Mesenchymal stem cell (in vitro differentiated cells and primary cell): ENCODE measurements at regions not wholly inside any gene's neighbourhood (a gene's known extent, or its start where the extent isn't known, plus 50 kb on each side); places are given as distances from the start of the nearest gene placed in this dataset.

Experiments
- DNase-seq: peaks from one replicate; pipeline ENCODE4 v3.0.0-alpha.2; 2013
- H2AFZ ChIP-seq: one replicate; pipeline ENCODE4 v1.6.1; 2013; ENCODE audit warnings: low read depth, mild to moderate bottlenecking, control low read depth, inconsistent platforms, low read length, moderate library complexity
- H2AK5ac ChIP-seq: 2 replicates; pipeline ENCODE4 v1.6.1; 2013; ENCODE audit warnings: low read length, moderate library complexity, mild to moderate bottlenecking, inconsistent platforms; ENCODE audit not compliant: severe bottlenecking
- H2BK120ac ChIP-seq: one replicate; pipeline ENCODE4 v1.6.1; 2013; ENCODE audit warnings: low read depth, mild to moderate bottlenecking, inconsistent platforms, low read length, moderate library complexity
- H2BK12ac ChIP-seq, 2 experiments: one replicate each; pipeline ENCODE4 v1.6.1; 2013; ENCODE audit warnings: inconsistent platforms in 2 of 2, low read length in 2 of 2, mild to moderate bottlenecking in 2 of 2, moderate library complexity in 2 of 2, control low read depth in 1 of 2
- H2BK15ac ChIP-seq: one replicate; pipeline ENCODE4 v1.6.1; 2013; ENCODE audit warnings: mild to moderate bottlenecking, low read depth, inconsistent platforms; ENCODE audit not compliant: poor library complexity, severe bottlenecking
- H2BK5ac ChIP-seq: 2 replicates; pipeline ENCODE4 v1.6.1; 2013; ENCODE audit warnings: low read depth, mild to moderate bottlenecking, low read length, control low read depth, inconsistent platforms; ENCODE audit not compliant: poor library complexity, severe bottlenecking
- H3K14ac ChIP-seq, 2 experiments: one replicate each; pipeline ENCODE4 v1.6.1; 2013; ENCODE audit warnings: inconsistent platforms in 2 of 2, low read length in 2 of 2, control low read depth in 1 of 2, mild to moderate bottlenecking in 1 of 2, moderate library complexity in 1 of 2
- H3K18ac ChIP-seq, 2 experiments: one replicate each; pipeline ENCODE4 v1.6.1; 2013; ENCODE audit warnings: inconsistent platforms in 2 of 2, low read length in 2 of 2, control low read depth in 1 of 2, low read depth in 1 of 2, mild to moderate bottlenecking in 1 of 2
- H3K23ac ChIP-seq, 2 experiments: one replicate each; pipeline ENCODE4 v1.6.1; 2013; ENCODE audit warnings: inconsistent platforms in 2 of 2, low read length in 2 of 2, mild to moderate bottlenecking in 2 of 2, moderate library complexity in 2 of 2, control low read depth in 1 of 2
- H3K27ac ChIP-seq: 2 replicates; pipeline ENCODE4 v1.5.1; 2013; ENCODE audit warnings: mild to moderate bottlenecking, moderate library complexity, low read length, control low read depth, inconsistent platforms; ENCODE audit not compliant: poor library complexity, severe bottlenecking
- H3K27me3 ChIP-seq, 2 experiments: 2 replicates each; pipeline versions ENCODE4 v1.6.1 to v1.7.0; 2013; ENCODE audit warnings: low read length in 2 of 2, mild to moderate bottlenecking in 2 of 2, moderate library complexity in 2 of 2, control low read depth in 1 of 2, inconsistent platforms in 1 of 2; ENCODE audit not compliant: control insufficient read depth in 1 of 2, insufficient read depth in 1 of 2
- H3K36me3 ChIP-seq, 2 experiments: 2 replicates each; pipeline versions ENCODE4 v1.6.1 to v1.7.0; 2013; ENCODE audit warnings: low read length in 2 of 2, control low read depth in 1 of 2, inconsistent platforms in 1 of 2, low read depth in 1 of 2, mild to moderate bottlenecking in 1 of 2; ENCODE audit not compliant: insufficient read depth in 2 of 2, control insufficient read depth in 1 of 2
- H3K4ac ChIP-seq, 2 experiments: one replicate each; pipeline ENCODE4 v1.6.1; 2013; ENCODE audit warnings: inconsistent platforms in 2 of 2, low read length in 2 of 2, mild to moderate bottlenecking in 2 of 2, moderate library complexity in 2 of 2, control low read depth in 1 of 2, low read depth in 1 of 2
- H3K4me1 ChIP-seq: 2 replicates; pipeline ENCODE4 v1.6.1; 2013; ENCODE audit warnings: low read depth, low read length, control low read depth; ENCODE audit not compliant: control insufficient read depth, insufficient read depth
- H3K4me2 ChIP-seq: 2 replicates; pipeline ENCODE4 v1.6.1; 2013; ENCODE audit warnings: low read length, mild to moderate bottlenecking, inconsistent platforms; ENCODE audit not compliant: poor library complexity, severe bottlenecking
- H3K4me3 ChIP-seq, 2 experiments: 2 replicates each; pipeline versions ENCODE4 v1.5.1 to v1.7.0; 2013; ENCODE audit warnings: low read length in 2 of 2, mild to moderate bottlenecking in 2 of 2, control low read depth in 1 of 2, low read depth in 1 of 2; ENCODE audit not compliant: insufficient read depth in 1 of 2
- H3K79me1 ChIP-seq: replicated peaks from 2 replicates; pipeline ENCODE4 v1.6.1; 2013; ENCODE audit warnings: mild to moderate bottlenecking, control low read depth, low read length, inconsistent platforms; ENCODE audit not compliant: poor library complexity, severe bottlenecking
- H3K9ac ChIP-seq: 2 replicates; pipeline ENCODE4 v1.7.0; 2013; ENCODE audit warnings: mild to moderate bottlenecking, low read length, moderate library complexity
- H3K9me3 ChIP-seq: 2 replicates; pipeline ENCODE4 v1.7.0; 2013; ENCODE audit warnings: mild to moderate bottlenecking, low read length; ENCODE audit not compliant: control insufficient read depth
- H4K8ac ChIP-seq: one replicate; pipeline ENCODE4 v1.6.1; 2013; ENCODE audit warnings: inconsistent platforms, mild to moderate bottlenecking, low read length, moderate library complexity
- H4K91ac ChIP-seq: one replicate; pipeline ENCODE4 v1.6.1; 2013; ENCODE audit warnings: mild to moderate bottlenecking, low read length, inconsistent platforms
- WGBS: methylation state at CpG from one replicate; pipeline ENCODE4 v1.1.7; 2013; ENCODE audit warnings: mixed read lengths; 5-methylcytosine and 5-hydroxymethylcytosine counted together

DNA sequence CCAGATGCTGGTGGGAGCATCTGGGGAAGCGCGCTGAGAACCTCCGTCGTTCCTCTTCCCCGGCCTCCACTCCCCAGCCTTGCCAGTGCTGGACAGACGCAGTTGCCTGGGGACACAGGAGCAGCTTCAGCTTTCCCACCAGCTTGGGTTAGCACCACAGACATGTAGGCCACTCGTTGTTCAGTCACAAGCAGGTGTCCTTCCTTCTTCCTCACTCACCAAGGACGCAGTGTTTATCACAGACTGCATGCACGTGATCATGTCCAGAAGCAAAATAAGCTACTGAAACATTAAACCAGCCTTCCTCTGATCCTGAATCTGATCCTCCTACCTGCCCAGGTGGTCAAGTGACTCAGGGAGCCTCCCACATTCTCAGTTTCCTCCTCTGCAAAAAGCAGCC is 232.9 kb downstream of the SYK start:
- Histone ChIP-seq H2BK120ac (no peak overlapping the region), H3K27ac (no peak overlapping the region), H3K4me2 (no peak overlapping the region), H2BK12ac (no peak overlapping the region), H3K9ac (no peak overlapping the region), H2BK15ac (no peak overlapping the region), H3K14ac (no peak overlapping the region), H3K27me3 (peaks cover 0 to 6% of the 10 kb centered on the region in 2 experiments), H4K91ac (peak overlapping the region; percentile 30), H2BK5ac (no peak overlapping the region), H2AK5ac (no peak overlapping the region), H2AFZ (no peak overlapping the region), H3K4ac (no peak overlapping the region), H3K36me3 (no peaks in the 10 kb centered on the region), H3K23ac (no peak overlapping the region), H3K4me3 (no peak overlapping the region), H3K18ac (no peak overlapping the region), H4K8ac (peak overlapping the region; percentile 57), H3K4me1 (peaks cover 31% of the 10 kb centered on the region), H3K79me1 (no peaks in the 10 kb centered on the region), H3K9me3 (no peaks in the 10 kb centered on the region)
- no peak for DNase-seq
- WGBS = 96% methylated on average over 9 of the region's 9 CpGs

DNA sequence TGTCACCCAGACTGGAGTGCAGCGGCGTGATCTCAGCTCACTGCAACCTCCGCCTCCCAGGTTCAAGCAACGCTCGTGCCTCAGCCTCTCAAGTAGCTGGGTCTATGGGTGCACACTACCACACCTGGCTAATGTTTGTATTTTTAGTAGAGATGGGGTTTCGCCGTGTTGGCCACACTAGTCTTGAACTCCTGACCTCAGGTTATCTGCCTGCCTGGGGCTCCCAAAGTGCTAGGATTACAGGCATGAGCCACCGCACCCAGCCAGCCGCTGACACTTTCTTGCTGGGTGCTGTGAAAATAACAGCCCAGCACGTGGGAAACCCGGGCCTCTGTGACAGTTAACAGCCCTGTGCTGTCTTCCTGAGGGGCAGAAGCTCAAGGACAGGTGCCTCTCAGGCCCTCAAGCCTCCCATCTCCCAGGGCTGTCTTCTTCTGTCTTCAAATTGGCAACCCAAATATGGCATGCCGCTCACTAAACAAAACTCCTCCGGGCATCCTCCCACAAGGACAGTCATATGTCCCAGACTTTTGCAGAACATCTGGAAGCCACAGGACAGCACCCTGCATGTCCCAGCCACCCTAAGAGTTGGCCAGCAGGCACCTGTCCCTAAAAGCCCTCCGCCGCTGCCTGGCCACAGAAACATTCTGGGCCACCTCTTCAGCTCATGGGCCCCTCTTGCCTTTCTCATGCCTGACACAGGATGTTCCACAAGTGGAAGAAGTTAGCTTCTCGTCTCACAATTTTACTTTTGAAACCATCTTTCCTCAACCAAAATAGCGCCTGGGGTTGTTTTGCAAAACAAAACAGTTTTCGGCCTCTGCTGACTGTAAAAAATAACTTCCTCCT is 233.6 kb downstream of the SYK start:
- DNase-seq = no peak
- Histone ChIP-seq H4K91ac (no peak overlapping the region), H2BK12ac (peak overlapping the region in 1 of 2 experiments; percentile 69), H3K9ac (no peak overlapping the region), H2AFZ (no peak overlapping the region), H3K14ac (no peak overlapping the region), H3K36me3 (no peaks in the 10 kb centered on the region), H2BK5ac (no peak overlapping the region), H3K4me3 (no peak overlapping the region), H3K27me3 (peaks cover 0 to 6% of the 10 kb centered on the region in 2 experiments), H3K4me1 (peaks cover 31% of the 10 kb centered on the region), H3K4ac (peak overlapping the region in 1 of 2 experiments; percentile 6), H2BK120ac (no peak overlapping the region), H2BK15ac (no peak overlapping the region), H3K79me1 (no peaks in the 10 kb centered on the region), H3K27ac (no peak overlapping the region), H3K4me2 (no peak overlapping the region), H4K8ac (peak overlapping the region; percentile 56), H3K18ac (no peak overlapping the region), H3K23ac (no peak overlapping the region), H2AK5ac (no peak overlapping the region), H3K9me3 (no peaks in the 10 kb centered on the region)
- WGBS = 95% methylated on average over 18 of the region's 18 CpGs

DNA sequence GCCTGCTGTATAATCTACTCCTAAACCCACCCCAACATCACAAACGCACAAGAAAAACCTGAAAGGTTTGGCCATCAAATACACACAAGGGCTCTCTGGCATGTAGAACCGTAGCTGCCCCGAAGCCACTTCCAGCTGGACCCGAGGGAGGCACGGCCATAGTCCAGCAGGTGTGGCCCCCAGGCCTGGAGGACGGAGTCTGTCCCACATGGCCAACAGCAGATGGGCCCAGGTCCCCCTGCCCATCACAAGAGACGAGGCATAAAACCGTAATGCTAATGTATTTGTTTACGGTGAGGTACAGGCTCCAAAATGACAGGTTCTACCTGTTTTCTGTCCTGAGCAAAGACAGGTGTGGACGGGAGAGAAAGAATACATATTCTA is 234.2 kb downstream of the SYK start:
- Histone ChIP-seq H2BK15ac (no peak overlapping the region), H3K4me3 (no peak overlapping the region), H3K14ac (no peak overlapping the region), H2BK5ac (no peak overlapping the region), H3K23ac (no peak overlapping the region), H3K4me2 (no peak overlapping the region), H4K8ac (no peak overlapping the region), H3K36me3 (no peaks in the 10 kb centered on the region), H3K27ac (no peak overlapping the region), H2BK12ac (peak overlapping the region; percentile 60 to 69), H3K27me3 (peaks cover 0 to 6% of the 10 kb centered on the region in 2 experiments), H4K91ac (peak overlapping the region; percentile 72), H3K18ac (peak overlapping the region in 1 of 2 experiments; percentile 23), H3K4me1 (peaks cover 31% of the 10 kb centered on the region), H2AFZ (no peak overlapping the region), H3K4ac (peak overlapping the region in 1 of 2 experiments; percentile 3), H2BK120ac (no peak overlapping the region), H3K79me1 (no peaks in the 10 kb centered on the region), H3K9me3 (no peaks in the 10 kb centered on the region), H2AK5ac (no peak overlapping the region), H3K9ac (no peak overlapping the region)
- 92% methylated on average over 9 of the region's 10 CpGs for WGBS
- DNase-seq = no peak

DNA sequence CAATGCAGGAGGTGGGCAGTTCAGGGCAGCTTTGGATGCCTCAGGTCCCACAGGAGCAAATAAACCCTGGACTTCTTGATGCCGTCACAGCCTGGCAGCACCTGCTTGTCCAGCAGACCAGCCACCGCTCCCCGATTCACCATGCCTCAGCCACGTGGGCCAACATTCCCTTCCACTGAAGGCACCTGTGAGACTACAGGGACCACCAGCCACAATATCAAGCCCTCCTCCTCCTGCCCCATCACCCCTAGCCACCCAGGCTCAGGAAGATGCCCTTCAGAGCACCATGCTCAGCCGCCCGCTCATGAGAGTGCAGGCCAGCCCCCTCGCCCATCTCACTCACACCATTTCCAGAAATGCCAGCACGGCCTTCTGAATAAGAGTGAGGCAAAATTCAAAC is 234.7 kb downstream of the SYK start:
- H3K27me3 ChIP-seq = peaks cover 0 to 6% of the 10 kb centered on the region in 2 experiments
- H3K4me2 ChIP-seq = no peak overlapping the region
- H3K36me3 ChIP-seq = no peaks in the 10 kb centered on the region
- H2AK5ac ChIP-seq = no peak overlapping the region
- H2BK12ac ChIP-seq = peak overlapping the region; percentile 29 to 80
- no peak overlapping the region for H2BK5ac ChIP-seq
- peak overlapping the region; percentile 1 for H4K91ac ChIP-seq
- no peaks in the 10 kb centered on the region for H3K9me3 ChIP-seq
- peak overlapping the region in 1 of 2 experiments; percentile 9 for H3K4ac ChIP-seq
- peak overlapping the region; percentile 84 for H3K9ac ChIP-seq
- H3K18ac ChIP-seq = peak overlapping the region in 1 of 2 experiments; percentile 46
- H3K4me1 ChIP-seq = peaks cover 31% of the 10 kb centered on the region
- H3K14ac ChIP-seq = peak overlapping the region in 1 of 2 experiments; percentile 44
- peak overlapping the region; percentile 60 for H2BK15ac ChIP-seq
- no peak overlapping the region for H4K8ac ChIP-seq
- H2BK120ac ChIP-seq = peak overlapping the region; percentile 35
- no peaks in the 10 kb centered on the region for H3K79me1 ChIP-seq
- H2AFZ ChIP-seq = no peak overlapping the region
- 93% methylated on average over 8 of the region's 8 CpGs for WGBS
- no peak for DNase-seq
- H3K27ac ChIP-seq = no peak overlapping the region
- H3K23ac ChIP-seq = no peak overlapping the region
- H3K4me3 ChIP-seq = no peak overlapping the region
